GM21381 (cell line): ENCODE measurements at regions not wholly inside any gene's neighbourhood (a gene's known extent, or its start where the extent isn't known, plus 50 kb on each side); places are given as distances from the start of the nearest gene placed in this dataset.
"Not testable (repeated sequence)": the region's sequence is repeated elsewhere in the genome, so short reads cannot be mapped to it uniquely, and the experiment has no call there.

Experiments used
- ATAC-seq: cut with Tn5 transposase; IDR thresholded peaks from one replicate; pipeline ENCODE4 v1.9.1; 2021; ENCODE audit warnings: mild to moderate bottlenecking, moderate library complexity; ENCODE audit not compliant: unreplicated experiment

DNA sequence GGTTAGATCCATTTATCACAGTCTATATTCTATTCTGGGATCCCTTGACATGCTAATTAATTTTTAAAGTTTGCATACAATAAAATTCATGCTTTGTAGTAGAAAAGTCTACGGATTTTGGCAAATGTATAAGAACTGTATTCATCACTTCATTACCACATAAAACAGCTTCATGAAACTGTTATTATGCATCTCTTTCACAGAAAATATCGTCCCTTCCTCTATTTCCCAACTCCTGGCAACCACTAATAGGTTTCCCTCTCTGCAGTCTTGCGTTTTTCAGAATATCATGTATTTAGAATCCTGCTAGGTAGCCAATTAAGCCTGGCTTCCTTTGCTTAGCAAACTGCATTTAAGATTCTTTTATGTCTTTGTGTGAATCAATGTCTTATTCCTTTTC, 441.3 kb upstream of the RGS17 start:
- ATAC-seq: no peak

DNA sequence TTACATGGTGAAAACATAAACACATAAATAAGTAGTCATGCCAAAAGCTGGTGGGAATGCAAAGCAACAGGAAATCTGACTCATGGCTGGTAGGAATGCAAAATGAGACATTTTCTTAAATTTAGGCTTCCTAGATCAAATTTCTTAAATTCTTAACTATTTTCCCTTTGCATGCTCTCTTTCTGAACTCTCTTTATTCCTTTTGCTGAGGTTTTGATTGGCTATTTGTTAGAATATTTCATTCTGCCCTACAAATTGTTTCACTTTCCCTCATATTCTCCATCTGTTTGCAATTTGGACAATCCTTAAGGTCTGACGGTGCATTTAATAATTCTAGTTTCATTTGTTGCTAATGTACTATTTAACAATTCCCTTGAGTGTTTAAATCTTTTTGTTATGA, 437.5 kb upstream of the RGS17 start:
- no peak for ATAC-seq

DNA sequence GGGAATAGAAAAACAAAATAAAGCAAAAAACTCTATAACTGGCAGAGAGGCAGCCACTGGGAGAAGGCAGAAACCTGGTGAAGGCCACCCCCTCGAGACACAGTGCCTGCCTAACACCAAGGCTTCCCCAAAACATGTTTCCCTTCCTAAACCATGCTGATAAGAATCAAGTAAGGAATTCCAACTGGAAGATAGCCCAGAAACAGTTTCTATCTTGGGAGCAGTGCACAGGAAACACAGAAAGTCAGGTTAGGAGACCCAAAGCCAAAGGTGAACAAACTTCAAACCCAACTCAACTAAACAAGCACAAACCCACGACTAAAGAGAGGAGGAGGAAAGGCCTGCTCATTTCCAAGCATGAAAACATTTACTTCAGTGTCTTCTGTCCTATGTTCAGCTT, 433.7 kb upstream of the RGS17 start:
- no peak for ATAC-seq

DNA sequence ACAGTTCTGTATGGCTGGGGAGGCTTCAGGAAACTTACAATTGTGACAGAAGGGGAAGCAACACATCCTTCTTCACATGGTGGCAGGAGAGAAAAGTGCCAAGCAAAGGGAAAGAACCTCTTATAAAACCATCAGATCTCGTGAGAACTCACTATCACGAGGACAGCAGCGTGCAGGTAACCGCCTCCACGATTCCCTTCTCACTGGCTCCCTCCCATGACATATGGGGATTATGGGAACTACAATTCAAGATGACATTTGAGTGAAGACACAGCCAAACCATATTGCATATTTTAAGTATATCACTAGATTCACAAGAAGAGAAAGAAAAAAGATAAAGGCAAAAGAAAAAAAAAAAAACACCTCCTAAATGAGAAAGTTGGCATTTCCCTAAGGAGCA, 431.9 kb upstream of the RGS17 start:
- ATAC-seq: no peak

DNA sequence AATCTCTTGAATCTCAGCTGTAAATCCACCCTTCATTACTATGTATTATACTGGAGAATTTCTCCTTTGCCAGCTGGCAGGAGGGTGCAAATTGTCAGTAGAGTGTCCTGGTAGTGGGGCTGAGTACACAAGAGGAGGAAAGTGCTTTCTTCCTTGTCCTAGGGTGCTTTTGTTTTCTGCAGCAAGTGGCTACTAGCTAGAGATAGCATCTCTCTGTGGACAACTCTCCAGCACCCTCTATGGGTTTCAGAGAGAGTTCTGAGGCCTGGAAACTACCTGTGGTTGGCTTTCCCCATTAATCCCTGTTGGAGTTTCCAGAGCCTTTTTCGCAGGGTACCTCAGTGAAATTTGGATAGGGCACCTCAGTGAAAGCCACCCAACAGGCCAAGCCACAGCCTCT, 422.5 kb upstream of the RGS17 start:
- ATAC-seq: no peak

DNA sequence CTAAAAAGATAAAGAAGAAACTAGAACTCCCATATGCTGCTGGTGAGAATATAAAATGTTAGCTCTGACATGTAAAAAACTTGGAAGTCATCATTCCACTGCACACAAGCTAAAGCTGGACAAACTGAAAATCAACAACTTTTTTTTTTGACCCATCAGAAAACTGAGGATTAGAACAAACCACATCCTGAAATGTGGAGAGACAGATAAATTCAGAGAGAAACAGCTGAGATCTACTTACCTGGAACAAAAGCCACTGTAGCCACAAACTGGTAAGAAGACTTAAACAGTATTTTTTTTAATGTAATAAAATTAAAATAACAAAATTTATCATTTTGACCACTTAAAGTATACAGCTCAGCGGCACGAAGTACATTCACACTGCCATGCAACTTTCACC, 408.5 kb upstream of the RGS17 start:
- ATAC-seq: no peak

DNA sequence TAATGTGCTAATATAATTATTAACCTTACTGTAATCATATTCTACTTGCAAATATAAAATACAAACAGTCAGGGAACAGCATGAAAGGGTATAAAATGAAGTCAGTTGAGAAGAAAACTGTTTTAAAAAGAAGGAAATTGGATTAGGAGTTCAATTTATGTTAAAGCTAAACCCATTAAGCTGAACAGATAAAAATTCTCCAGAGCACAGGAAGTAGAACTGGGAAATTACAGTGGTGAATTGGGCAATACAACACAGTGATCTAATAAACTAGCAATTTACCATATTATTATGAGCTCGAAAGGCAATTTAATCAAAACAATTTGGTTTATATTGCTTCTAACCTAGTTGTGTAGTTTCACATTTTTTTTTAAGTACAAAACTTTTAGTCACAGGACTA, 407.4 kb upstream of the RGS17 start:
- ATAC-seq: no peak

DNA sequence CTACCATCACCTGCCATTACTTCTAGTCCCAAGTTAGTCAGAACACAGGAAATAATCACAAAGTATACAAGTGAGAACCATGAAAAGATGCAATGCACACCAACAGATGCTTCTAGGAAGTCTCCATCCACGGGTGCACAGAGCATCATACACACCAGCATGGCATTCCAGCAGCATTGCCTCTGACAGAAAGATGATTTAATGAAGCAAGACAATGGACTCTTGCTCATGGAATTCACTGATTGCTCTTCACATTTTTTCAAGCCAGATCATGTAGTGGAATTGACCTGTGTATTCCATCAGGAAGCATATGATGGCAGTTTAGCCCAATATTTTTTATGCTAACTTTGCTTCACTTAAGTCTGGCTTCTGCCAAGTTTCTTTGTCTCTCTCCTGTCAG, 406.3 kb upstream of the RGS17 start:
- ATAC-seq: no peak

DNA sequence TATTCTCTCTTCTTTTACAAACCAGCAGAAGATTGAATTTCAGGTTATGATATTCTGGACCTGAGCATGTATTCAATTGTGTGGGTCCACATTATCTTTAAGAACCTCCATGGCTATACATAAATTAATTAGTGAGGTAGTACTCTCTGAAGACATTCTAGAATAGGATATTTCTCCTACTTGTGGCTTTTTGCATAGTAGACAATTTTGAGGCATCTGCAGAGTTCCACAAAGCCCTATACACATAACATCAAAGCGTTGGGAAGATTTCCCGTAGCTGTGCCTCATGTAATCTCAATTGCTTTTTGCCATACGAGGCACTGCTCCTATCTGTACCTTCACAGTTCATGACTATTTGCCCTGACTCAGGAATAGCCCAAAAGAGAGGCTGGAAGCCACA, 395.4 kb upstream of the RGS17 start:
- no peak for ATAC-seq

DNA sequence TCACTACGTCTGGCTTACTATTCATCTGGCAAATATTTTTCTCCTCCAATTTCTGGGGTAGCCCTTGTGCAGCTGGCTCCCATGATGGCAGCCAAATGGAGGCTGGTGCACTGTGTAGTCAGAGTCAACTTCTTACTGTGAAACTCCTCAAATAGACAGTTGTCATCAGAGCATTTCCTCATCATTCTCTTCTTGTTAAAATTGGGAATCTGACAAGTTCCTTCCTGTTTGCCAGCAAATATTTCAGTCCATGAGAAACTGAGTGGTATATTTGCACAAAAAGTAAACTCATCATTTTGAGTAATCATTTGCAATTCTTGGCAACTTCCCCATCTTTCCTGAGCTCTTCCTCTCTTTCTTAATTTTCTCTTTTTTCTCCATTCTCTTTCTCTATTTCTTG, 394.9 kb upstream of the RGS17 start:
- ATAC-seq: no peak

DNA sequence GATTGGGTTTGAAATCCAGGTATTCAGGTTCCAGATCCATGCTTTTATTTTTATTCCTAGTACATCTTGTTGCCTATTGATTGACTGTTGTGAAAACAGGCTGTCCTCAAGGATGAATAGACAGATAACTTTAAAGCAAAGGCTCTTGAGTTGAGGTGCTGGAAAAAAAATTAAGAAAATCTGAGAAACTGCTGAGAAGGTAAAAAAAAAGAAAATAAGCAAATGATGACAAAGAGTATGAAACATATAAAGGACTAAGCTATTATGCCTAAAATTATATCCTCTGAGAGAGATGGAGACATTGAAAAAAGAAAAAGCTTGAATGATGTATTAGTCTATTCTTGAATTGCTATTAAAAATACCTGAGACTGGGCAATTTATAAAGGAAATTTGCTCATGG, 392.3 kb upstream of the RGS17 start:
- no peak for ATAC-seq

DNA sequence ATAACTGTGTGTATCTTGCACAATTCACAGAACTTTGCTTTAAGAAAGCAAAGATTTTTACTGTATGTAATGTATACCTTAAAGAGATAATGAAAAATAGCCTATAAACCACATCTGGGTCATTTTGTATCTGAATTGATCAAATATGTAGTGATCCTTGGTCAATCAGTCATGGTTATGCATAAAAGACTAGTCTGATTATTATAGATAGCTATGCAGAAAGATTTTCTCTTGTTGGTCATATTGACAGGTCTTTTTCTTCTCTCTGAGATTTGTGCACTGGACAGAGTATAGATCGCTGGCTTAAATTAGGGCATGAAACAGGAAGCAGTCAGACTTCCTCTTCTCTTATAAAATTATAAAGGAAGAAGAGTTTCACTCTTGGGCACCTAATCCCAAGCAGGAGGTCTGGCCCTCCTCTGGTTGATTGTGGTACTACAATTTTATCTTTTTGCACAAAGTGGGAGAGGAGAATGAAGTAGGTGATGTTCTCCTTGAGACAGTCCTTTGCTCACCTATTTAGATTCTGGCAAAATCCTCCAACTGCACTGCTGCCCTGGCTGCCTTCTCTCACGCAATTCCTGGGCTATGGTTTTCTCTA, 380.9 kb upstream of the RGS17 start:
- ATAC-seq: peak; percentile 82

DNA sequence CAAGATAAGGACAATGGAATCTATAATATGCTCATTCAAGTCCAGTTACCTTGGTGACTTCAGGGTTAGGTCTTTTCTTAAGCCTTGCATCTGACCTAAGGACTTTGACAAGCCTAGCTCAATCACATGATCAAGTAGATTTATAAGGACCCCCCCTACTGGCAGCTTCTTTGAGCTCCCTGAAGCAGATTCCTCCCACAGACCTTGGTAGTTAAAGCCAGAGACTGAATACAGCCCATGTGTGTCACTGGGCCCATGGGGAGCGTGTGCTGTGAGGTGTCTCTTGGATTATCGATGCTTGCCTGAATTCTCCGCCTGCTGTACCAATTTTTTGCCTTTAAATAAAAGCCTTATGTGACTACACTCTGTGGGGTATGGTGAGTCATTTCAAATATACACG, 372.7 kb upstream of the RGS17 start:
- no peak for ATAC-seq

DNA sequence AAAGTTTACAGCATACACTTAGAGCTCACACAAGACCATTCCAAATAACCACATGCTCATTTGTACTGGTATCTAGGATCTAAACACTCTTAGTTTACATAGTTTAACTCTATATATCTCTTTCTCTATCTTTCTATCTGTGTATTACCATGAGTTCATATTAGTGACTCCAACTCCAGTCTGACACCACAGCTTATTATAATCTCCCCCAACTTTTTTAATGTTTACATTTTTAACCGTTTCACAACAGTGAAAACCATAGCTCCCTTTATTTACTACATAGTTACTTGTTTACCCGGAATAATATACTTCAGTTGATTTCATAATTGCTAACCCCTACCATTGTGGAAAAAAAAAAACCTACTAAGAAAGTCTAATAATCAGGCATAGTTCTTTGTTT, 362.4 kb upstream of the RGS17 start:
- ATAC-seq: no peak

DNA sequence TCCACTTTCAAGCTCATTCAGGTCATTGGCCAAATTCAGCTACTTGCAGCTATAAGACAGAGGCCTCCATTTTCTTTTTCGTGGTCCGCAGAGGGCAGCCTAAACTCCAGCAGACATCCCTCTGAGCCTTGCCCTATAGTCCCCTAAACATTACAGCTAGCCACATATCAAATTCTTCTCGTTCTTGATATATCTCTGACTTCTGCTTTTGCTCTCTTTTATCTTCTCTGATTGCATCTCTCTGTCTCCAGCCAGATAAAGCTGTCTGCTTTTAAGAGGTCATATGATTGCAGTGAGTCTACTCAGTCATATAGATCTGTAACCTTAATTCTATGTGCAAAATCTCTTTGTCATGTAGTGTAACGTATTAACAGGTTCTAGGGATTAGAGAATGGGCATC, 358.4 kb upstream of the RGS17 start:
- no peak for ATAC-seq

DNA sequence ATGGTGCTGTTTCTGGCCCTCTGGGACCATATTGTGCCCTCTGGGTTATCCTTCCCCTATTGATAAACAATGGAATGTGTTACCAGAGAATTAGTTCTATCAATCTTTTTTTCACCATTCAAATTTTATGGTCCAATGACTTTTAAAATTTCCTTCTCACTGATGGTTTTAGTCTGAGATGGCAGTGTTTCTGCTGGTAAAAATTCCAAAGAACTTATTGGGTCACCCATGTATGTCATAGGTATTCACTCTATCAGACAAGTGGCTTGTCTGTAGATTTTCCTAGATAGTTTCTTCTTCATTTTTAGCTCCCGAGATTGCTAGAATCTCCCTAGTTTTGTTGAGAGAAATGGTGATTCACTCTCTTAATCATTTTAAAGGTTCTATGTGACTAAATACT, 357.2 kb upstream of the RGS17 start:
- ATAC-seq: no peak

DNA sequence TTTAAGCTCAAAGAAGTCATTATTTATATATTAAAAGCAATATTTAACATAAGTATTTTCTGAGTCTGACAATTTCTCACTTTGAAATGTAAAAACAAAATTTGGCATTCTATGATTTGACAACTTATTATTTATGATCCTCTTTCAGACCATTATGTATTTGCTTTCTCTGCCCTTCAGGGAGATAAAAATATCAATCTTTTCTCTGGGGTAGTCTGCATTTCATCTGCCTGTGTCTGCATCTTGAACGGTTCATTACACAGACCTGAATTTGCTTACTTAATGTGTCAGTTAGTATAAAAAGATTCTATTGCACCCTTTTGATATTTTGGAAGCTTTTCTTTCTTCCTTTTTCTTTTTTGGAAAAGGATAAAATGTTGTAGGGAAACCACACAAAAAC, 354.0 kb upstream of the RGS17 start:
- ATAC-seq: no peak

DNA sequence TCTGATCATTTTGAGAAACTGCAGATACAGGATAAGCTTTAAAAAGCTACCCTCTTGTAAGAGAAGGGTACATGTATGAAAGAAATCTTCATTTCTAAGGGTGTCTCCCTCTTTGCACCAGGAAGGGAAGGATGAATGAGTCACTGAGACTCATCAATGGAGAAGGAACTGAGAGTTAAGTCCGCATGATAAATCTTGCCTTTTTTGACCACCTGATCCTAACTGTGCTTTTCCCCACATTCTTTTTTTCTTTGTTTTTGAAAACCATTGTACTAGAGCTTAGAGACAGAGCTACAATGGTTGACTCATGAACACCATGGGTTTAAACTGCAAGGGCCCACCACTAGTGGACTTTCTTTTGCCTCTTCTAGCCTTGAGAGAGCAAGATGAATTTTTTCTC, 353.0 kb upstream of the RGS17 start:
- no peak for ATAC-seq

DNA sequence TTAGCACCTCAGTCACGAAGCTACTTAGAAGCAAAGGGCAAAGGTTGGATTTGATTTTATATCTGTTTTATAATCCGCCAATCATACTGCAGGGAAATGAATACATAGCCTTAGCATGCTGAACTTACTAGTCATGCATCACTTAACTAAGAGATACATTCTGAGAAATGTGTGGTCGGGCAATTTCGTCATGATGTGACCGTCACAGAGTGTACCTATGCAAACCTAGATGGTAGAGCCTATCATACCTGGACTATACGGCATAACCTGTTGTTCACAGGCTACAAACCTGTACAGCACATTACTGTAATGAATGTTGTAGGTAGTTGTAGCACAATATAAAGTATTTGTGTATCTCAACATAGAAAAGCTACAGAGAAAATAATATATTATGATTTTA, 345.2 kb upstream of the RGS17 start:
- no peak for ATAC-seq

DNA sequence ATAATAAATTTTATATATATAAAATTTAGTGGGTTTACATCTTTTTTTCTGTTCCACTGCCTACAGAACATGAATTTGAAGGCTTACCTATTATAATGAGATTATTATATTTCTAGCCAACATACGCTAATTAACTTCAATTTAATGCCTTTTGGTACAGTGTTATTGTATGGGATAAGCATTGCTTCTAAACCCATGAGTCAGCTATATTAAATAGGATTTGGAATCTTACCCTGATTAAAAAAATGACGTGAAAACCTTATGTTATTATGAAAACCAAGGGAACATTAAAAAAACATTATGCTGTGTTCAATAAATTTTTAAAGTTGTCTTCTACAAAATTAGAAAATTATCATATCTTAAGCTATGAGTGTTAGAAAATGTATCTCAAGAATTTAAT, 334.0 kb upstream of the RGS17 start:
- no peak for ATAC-seq

DNA sequence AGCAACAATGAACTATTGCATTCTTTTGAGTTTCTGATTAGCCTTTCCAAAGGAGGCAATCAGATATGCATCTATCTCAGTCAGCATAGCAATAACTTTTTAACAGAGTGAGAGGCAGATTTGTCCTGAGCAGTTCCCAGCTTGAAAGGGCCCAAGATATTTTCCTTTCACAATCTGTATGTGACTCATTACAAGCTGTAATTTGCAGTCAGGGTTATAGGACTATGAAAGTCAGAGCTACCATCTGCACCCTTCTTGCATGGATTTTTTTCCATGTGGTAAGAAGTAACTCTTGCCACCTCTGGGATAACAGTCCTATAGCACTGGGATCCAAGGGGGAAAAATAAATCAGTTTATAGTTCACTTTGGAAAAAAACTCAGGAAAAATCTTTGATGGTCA, 318.2 kb upstream of the RGS17 start:
- ATAC-seq: no peak

DNA sequence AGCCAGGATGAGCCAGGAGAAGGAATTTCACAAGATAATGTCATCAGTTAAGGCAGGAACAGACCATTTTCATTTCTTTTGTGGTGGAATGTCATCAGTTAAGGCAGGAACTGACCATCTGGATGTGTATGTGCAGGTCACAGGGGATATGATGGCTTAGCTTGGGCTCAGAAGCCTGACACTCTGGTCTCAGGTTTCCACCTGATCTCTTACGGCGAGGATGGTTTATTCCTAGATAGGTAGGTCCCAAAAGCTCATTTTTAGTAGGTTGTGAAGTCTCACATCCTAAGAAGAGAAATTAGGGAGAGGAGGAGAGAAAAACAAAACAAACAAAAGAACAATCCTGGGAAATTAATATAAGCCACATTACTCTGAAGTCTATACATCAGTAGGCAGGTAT, 311.7 kb upstream of the RGS17 start:
- ATAC-seq: not testable (repeated sequence)

DNA sequence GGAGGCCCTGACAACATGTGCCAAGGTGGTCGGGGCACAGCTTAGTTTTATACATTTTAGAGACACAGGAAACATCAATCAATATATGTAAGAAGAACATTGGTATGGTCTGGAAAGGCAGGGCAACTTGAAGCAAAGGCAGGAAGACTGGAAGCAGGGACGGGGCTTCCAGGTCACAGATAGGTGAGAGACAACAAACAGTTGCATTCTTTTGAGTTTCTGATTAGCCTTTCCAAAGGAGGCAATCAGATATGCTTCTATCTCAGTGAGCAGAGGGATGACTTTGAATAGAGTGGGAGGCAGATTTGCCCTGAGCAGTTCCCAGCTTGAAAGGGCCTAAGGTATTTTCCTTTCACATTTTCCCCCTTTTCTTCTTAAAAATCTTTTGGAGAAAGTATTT, 311.0 kb upstream of the RGS17 start:
- ATAC-seq: no peak

DNA sequence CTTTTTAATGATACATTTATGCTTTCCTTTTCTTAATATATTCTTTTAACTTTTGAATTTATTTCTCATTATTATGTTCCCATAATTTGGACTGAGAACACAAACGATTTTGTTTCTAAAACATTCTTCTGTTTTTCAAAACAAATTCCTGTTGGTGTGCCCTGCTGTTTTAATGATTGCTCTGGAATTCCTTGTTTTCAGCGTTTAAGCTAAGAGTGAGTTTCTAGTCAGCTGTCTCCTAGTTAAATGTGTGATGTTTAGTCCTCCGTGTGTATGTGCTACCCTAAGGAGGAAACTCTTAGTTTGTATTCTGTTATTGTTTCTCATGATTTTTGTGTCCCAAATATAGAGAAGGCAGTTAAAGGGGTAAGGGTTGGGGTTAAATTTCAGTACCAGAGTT, 306.1 kb upstream of the RGS17 start:
- ATAC-seq: no peak
